PC-3 (cell line): ENCODE measurements at regions not wholly inside any gene's neighbourhood (a gene's known extent, or its start where the extent isn't known, plus 50 kb on each side); places are given as distances from the start of the nearest gene placed in this dataset.

Experiments used
- ATAC-seq: fragments of 200-7000 bp; cut with Tn5 transposase; 2 replicates; pipeline ENCODE4 v1.9.1; 2020; ENCODE audit warnings: mild to moderate bottlenecking, moderate library complexity
- BruUV-seq: library from RNA; stranded (reverse); fragments of 400-500 nt; replicated peaks from 2 replicates; lab custom pipeline; 2021; lab: Mats Ljungman, UMichigan
- CTCF ChIA-PET: fragments of 300-600 bp; sonication (Branson Sonifier 250); formaldehyde crosslinking; loops from one replicate; lab custom pipeline; 2022; ENCODE audit warnings: antibody characterized with exemption; lab: Charles Lee
- POLR2A ChIA-PET: fragments of 300-600 bp; sonication (Branson Sonifier 250); formaldehyde crosslinking; loops from one replicate; lab custom pipeline; 2022; ENCODE audit warnings: antibody characterized with exemption; ENCODE audit not compliant: unreplicated experiment; lab: Charles Lee
- DNase-seq: peaks from one replicate; pipeline ENCODE4 v3.0.0-alpha.2; 2015
- H2AFZ ChIP-seq: fragments of 300-600 bp; sonication (generic); 2 replicates; pipeline ENCODE4 v1.6.0; 2016; ENCODE audit warnings: antibody characterized with exemption, low read length
- H3F3A ChIP-seq: fragments of 300-600 bp; sonication (generic); one replicate; pipeline ENCODE4 v1.6.0; 2017; ENCODE audit warnings: antibody characterized with exemption, low read length, control low read depth, mild to moderate bottlenecking; ENCODE audit not compliant: unreplicated experiment
- H3K27ac ChIP-seq: fragments of 300-600 bp; sonication (generic); 2 replicates; pipeline ENCODE4 v1.5.1; 2016; ENCODE audit warnings: mild to moderate bottlenecking, low read length
- H3K27me3 ChIP-seq: fragments of 300-600 bp; sonication (generic); 2 replicates; pipeline ENCODE4 v1.6.1; 2016; ENCODE audit warnings: low read length, mixed read lengths
- H3K36me3 ChIP-seq: fragments of 300-600 bp; sonication (generic); 2 replicates; pipeline ENCODE4 v1.6.1; 2016; ENCODE audit warnings: low read depth, mixed run types, low read length, mixed read lengths
- H3K4me1 ChIP-seq: fragments of 300-600 bp; sonication (generic); 2 replicates; pipeline ENCODE4 v1.5.1; 2016; ENCODE audit warnings: low read length; ENCODE audit not compliant: insufficient read depth
- H3K4me2 ChIP-seq: fragments of 300-600 bp; sonication (generic); 2 replicates; pipeline ENCODE4 v1.6.0; 2016; ENCODE audit warnings: low read length
- H3K4me3 ChIP-seq: fragments of 300-600 bp; sonication (generic); 2 replicates; pipeline ENCODE4 v1.5.1; 2016; ENCODE audit warnings: mild to moderate bottlenecking, low read length, mixed read lengths
- H3K79me2 ChIP-seq: fragments of 300-600 bp; sonication (generic); 2 replicates; pipeline ENCODE4 v1.6.1; 2017; ENCODE audit warnings: low read length, mixed read lengths
- H3K9ac ChIP-seq: fragments of 300-600 bp; sonication (generic); 2 replicates; pipeline ENCODE4 v1.6.0; 2016; ENCODE audit warnings: mild to moderate bottlenecking, low read length
- H3K9me2 ChIP-seq: fragments of 300-600 bp; sonication (generic); replicated peaks from 2 replicates; pipeline ENCODE4 v1.6.1; 2016; ENCODE audit warnings: mixed run types, low read length, mixed read lengths
- H3K9me3 ChIP-seq: fragments of 300-600 bp; sonication (generic); 2 replicates; pipeline ENCODE4 v1.6.1; 2016; ENCODE audit warnings: low read length, mixed read lengths
- H4K20me1 ChIP-seq: fragments of 300-600 bp; sonication (generic); 2 replicates; pipeline ENCODE4 v1.6.1; 2016; ENCODE audit warnings: low read length, mixed read lengths
- CTCF ChIP-seq: fragments of 300-600 bp; sonication (generic); conservative IDR thresholded peaks from 2 replicates; pipeline ENCODE4 v1.5.1; 2017; ENCODE audit warnings: antibody characterized with exemption, low read depth, mild to moderate bottlenecking, low read length
- EZH2 ChIP-seq: fragments of 300-600 bp; sonication (generic); IDR thresholded peaks from one replicate; pipeline ENCODE4 v1.6.1; 2017; ENCODE audit warnings: antibody characterized with exemption, mild to moderate bottlenecking, low read length; ENCODE audit not compliant: unreplicated experiment
- EZH2phosphoT487 ChIP-seq: fragments of 300-600 bp; sonication (generic); IDR thresholded peaks from 2 replicates; pipeline ENCODE4 v1.6.1; 2018; ENCODE audit warnings: mild to moderate bottlenecking, antibody characterized with exemption, low read length, borderline replicate concordance
- intact Hi-C: fragments of 100-400 bp; cut with micrococcal nuclease; formaldehyde crosslinking; loops from 2 replicates; pipeline ENCODE4 v1.9.0; 2023

- H3K36me3 ChIP-seq = no peaks in the 10 kb centered on the region
- no TSS peak for BruUV-seq
- H3K27ac ChIP-seq = no peak overlapping the region
- no peak overlapping the region for H3K4me2 ChIP-seq
- ChIA-PET POLR2A (no interaction called here), CTCF (no interaction called here)
- no peaks in the 10 kb centered on the region for H3K9me2 ChIP-seq
- no peaks in the 10 kb centered on the region for H3K79me2 ChIP-seq
- H3K27me3 ChIP-seq = no peaks in the 10 kb centered on the region
- no peak for DNase-seq
- no peaks in the 10 kb centered on the region for H4K20me1 ChIP-seq
- no peak overlapping the region for H3K9ac ChIP-seq
- H3F3A ChIP-seq = no peaks in the 10 kb centered on the region
- H3K4me1 ChIP-seq = peaks cover 12% of the 10 kb centered on the region
- TF ChIP-seq EZH2 = no peak
- ATAC-seq = no peak
- intact Hi-C loops = no loop called here
- H2AFZ ChIP-seq = no peak overlapping the region
- H3K9me3 ChIP-seq = no peaks in the 10 kb centered on the region
- no peak overlapping the region for H3K4me3 ChIP-seq
Measured at GRCh38 chr2:8552293-8552801, 129.5 kb upstream of the ID2 start.

DNA sequence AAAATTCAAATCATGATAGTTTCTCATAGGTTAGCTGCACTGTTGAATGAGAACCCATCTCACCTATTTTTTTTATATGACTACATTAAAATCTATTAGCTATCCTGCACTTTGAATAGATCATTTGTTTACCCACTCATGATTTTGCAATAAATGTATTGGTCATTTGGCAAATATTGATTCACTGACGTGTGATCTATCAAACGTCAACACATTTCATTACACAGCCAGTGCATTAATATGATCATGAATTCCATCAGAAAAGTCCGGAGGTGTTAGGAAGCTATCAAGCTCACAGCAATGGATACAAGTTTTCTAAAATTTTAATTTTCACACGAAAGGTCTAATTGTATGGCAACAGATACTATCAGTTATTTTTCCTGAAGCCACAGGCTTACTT lies 128.2 kb upstream of the ID2 start:
- H3K9ac ChIP-seq = no peak overlapping the region
- H3K4me1 ChIP-seq = peaks cover 12% of the 10 kb centered on the region
- H2AFZ ChIP-seq = no peak overlapping the region
- H3K79me2 ChIP-seq = no peaks in the 10 kb centered on the region
- no peaks in the 10 kb centered on the region for H4K20me1 ChIP-seq
- H3K36me3 ChIP-seq = no peaks in the 10 kb centered on the region
- no peaks in the 10 kb centered on the region for H3K27me3 ChIP-seq
- no TSS peak for BruUV-seq
- ATAC-seq (peak; percentile 24), DNase-seq (peak; percentile 73)
- ChIA-PET CTCF (no interaction called here), POLR2A (no interaction called here)
- no peaks in the 10 kb centered on the region for H3F3A ChIP-seq
- H3K27ac ChIP-seq = no peak overlapping the region
- no peaks in the 10 kb centered on the region for H3K9me2 ChIP-seq
- intact Hi-C loops = no loop called here
- no peaks in the 10 kb centered on the region for H3K9me3 ChIP-seq
- H3K4me2 ChIP-seq = peak overlapping the region; percentile 4; the same call in 1 of the 2 replicates
- TF ChIP-seq EZH2phosphoT487 = no peak
- no peak for TF ChIP-seq EZH2
- TF ChIP-seq CTCF = no peak
- no peak overlapping the region for H3K4me3 ChIP-seq

DNA sequence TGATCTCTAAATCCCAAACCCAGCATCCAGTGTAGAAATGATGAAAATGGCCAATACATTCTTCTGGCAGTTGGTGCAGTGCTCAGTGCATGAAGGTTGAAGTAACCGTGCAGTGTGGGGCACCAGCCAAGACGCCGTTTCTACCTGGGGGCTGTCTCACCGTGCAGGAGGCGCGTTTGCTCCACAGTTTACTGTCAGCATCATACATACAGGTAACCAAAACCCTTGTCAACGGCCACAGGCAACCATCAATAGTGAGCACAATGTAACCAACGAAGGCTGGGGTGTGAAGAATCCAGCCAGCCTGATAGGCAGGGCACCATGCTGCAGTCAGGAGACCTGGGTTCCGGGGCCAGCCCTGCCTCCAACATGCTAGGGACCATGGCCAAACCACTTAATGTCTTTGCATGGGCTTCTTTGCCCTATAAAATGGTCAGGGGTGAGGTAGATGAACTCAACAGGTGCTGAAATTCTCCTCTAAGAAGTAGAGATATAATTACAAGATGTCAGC lies 127.5 kb upstream of the ID2 start:
- intact Hi-C loops = no loop called here
- H3K27ac ChIP-seq = no peak overlapping the region

More for the DNA sequence above, 127.5 kb upstream of the ID2 start:
- no peaks in the 10 kb centered on the region for H3K9me2 ChIP-seq
- no peak overlapping the region for H3K4me2 ChIP-seq
- ChIA-PET POLR2A (no interaction called here), CTCF (no interaction called here)
- H3K79me2 ChIP-seq = no peaks in the 10 kb centered on the region
- H4K20me1 ChIP-seq = no peaks in the 10 kb centered on the region
- BruUV-seq = no TSS peak
- TF ChIP-seq CTCF = no peak
- H3K4me3 ChIP-seq = no peak overlapping the region
- H3K36me3 ChIP-seq = no peaks in the 10 kb centered on the region
- DNase-seq (no peak), ATAC-seq (no peak)
- no peaks in the 10 kb centered on the region for H3F3A ChIP-seq
- H3K9me3 ChIP-seq = no peaks in the 10 kb centered on the region
- H3K27me3 ChIP-seq = no peaks in the 10 kb centered on the region
- H3K4me1 ChIP-seq = peaks cover 12% of the 10 kb centered on the region
- H2AFZ ChIP-seq = no peak overlapping the region
- no peak overlapping the region for H3K9ac ChIP-seq
